H1 (cell line): ENCODE measurements at regions not wholly inside any gene's neighbourhood (a gene's known extent, or its start where the extent isn't known, plus 50 kb on each side); places are given as distances from the start of the nearest gene placed in this dataset.

Source experiments
- CTCF ChIA-PET: fragments of 300-600 bp; sonication (Branson Sonifier 250); formaldehyde crosslinking; loops from one replicate; lab custom pipeline; 2021; ENCODE audit not compliant: partially characterized antibody; lab: Charles Lee
- POLR2A ChIA-PET: fragments of 300-600 bp; sonication (Branson Sonifier 250); formaldehyde crosslinking; loops from one replicate; lab custom pipeline; 2021; ENCODE audit warnings: inconsistent platforms; ENCODE audit not compliant: partially characterized antibody; lab: Charles Lee
- DNase-seq, 2 experiments: peaks; one replicate each; pipeline versions ENCODE4 v3.0.0 to v3.0.0-alpha.2; 2010 to 2022; ENCODE audit warnings: low spot score in 2 of 2, low read depth in 1 of 2, mixed read lengths in 1 of 2
- FAIRE-seq: peaks from 2 replicates; lab custom pipeline; 2011; peaks lifted over from hg19 to GRCh38; lab: Jason Lieb, UNC
- H2AFZ ChIP-seq: 2 replicates; pipeline ENCODE4 v1.8.1; 2012; ENCODE audit warnings: low read length, inconsistent platforms
- H2AK5ac ChIP-seq: 2 replicates; pipeline ENCODE4 v1.6.1; 2013; ENCODE audit warnings: low read depth, low read length
- H2BK120ac ChIP-seq: replicated peaks from 2 replicates; pipeline ENCODE3; 2013; ENCODE audit warnings: low read depth, low read length, inconsistent platforms
- H2BK12ac ChIP-seq: 2 replicates; pipeline ENCODE4 v1.6.1; 2013; ENCODE audit warnings: low read depth, low read length
- H2BK15ac ChIP-seq: 2 replicates; pipeline ENCODE4 v1.6.1; 2013; ENCODE audit warnings: low read length
- H2BK20ac ChIP-seq: 2 replicates; pipeline ENCODE4 v1.6.1; 2013; ENCODE audit warnings: low read length
- H2BK5ac ChIP-seq: 2 replicates; pipeline ENCODE4 v1.6.1; 2013; ENCODE audit warnings: low read depth, low read length
- H3K14ac ChIP-seq: 2 replicates; pipeline ENCODE4 v1.6.1; 2013; ENCODE audit warnings: inconsistent platforms; ENCODE audit not compliant: insufficient read length
- H3K18ac ChIP-seq: 2 replicates; pipeline ENCODE4 v1.6.1; 2013; ENCODE audit warnings: low read length; ENCODE audit errors: extremely low read depth
- H3K23ac ChIP-seq: 2 replicates; pipeline ENCODE4 v1.6.1; 2013; ENCODE audit warnings: inconsistent platforms; ENCODE audit not compliant: insufficient read length
- H3K23me2 ChIP-seq: 2 replicates; pipeline ENCODE4 v1.6.1; 2013; ENCODE audit warnings: low read depth, low read length
- H3K27ac ChIP-seq: 2 replicates; pipeline ENCODE4 v1.6.1; 2011; ENCODE audit warnings: low read depth, low read length, inconsistent platforms
- H3K27me3 ChIP-seq, 4 experiments: replicated peaks in 1 of 4; 1 replicate in 1 of 4; 2 replicates in 3 of 4; pipeline versions ENCODE4 v1.6.1 to v1.8.1; 2011 to 2013; ENCODE audit warnings: low read length in 3 of 4, mild to moderate bottlenecking in 3 of 4, inconsistent platforms in 2 of 4, mixed read lengths in 2 of 4, moderate library complexity in 1 of 4; ENCODE audit not compliant: control insufficient read depth in 3 of 4, insufficient read depth in 3 of 4; ENCODE audit errors: extremely low read depth in 1 of 4
- H3K36me3 ChIP-seq, 4 experiments: 2 replicates each; pipeline versions ENCODE4 v1.6.1 to v1.8.1; 2011 to 2013; ENCODE audit warnings: mild to moderate bottlenecking in 4 of 4, low read length in 3 of 4, moderate library complexity in 2 of 4, control low read depth in 1 of 4, inconsistent platforms in 1 of 4; ENCODE audit not compliant: insufficient read depth in 4 of 4, control insufficient read depth in 2 of 4
- H3K4ac ChIP-seq: replicated peaks from 2 replicates; pipeline ENCODE3; 2013; ENCODE audit warnings: low read length, low read depth, mixed read lengths, inconsistent platforms; ENCODE audit not compliant: insufficient read length
- H3K4me1 ChIP-seq, 4 experiments: replicated peaks in 1 of 4; 1 replicate in 1 of 4; 2 replicates in 3 of 4; pipeline versions ENCODE4 v1.6.1 to v1.8.1; 2011 to 2013; ENCODE audit warnings: low read length in 3 of 4, inconsistent platforms in 2 of 4, mixed read lengths in 1 of 4; ENCODE audit not compliant: insufficient read depth in 4 of 4, control insufficient read depth in 3 of 4
- H3K4me2 ChIP-seq, 2 experiments: 2 replicates each; pipeline versions ENCODE4 v1.6.1 to v1.8.1; 2011 to 2013; ENCODE audit warnings: low read depth in 2 of 2, low read length in 2 of 2, control low read depth in 1 of 2, inconsistent platforms in 1 of 2, mild to moderate bottlenecking in 1 of 2; ENCODE audit not compliant: insufficient read depth in 1 of 2
- H3K4me3 ChIP-seq, 4 experiments: fragments of 200-600, 300-600 bp in 1 of 4; sonication (generic), shearing (Covaris generic), sonication (Bioruptor Twin) in 1 of 4; 2 replicates each; pipeline versions ENCODE4 v1.5.1 to v1.8.1; 2011 to 2016; ENCODE audit warnings: low read length in 4 of 4, low read depth in 3 of 4, control low read depth in 2 of 4, inconsistent platforms in 2 of 4, mild to moderate bottlenecking in 2 of 4, mixed read lengths in 1 of 4, moderate library complexity in 1 of 4; ENCODE audit not compliant: insufficient read depth in 2 of 4; ENCODE audit errors: extremely low read depth in 1 of 4
- H3K56ac ChIP-seq: replicated peaks from 2 replicates; pipeline ENCODE3; 2013; ENCODE audit warnings: low read depth, mild to moderate bottlenecking, mixed read lengths, low read length, inconsistent platforms; ENCODE audit not compliant: insufficient read length
- H3K79me1 ChIP-seq: 2 replicates; pipeline ENCODE4 v1.6.1; 2013; ENCODE audit warnings: low read depth, low read length, control low read depth
- H3K79me2 ChIP-seq, 2 experiments: 2 replicates each; pipeline versions ENCODE4 v1.6.1 to v1.8.1; 2012 to 2013; ENCODE audit warnings: low read length in 2 of 2, mild to moderate bottlenecking in 2 of 2, inconsistent platforms in 1 of 2; ENCODE audit not compliant: insufficient read depth in 2 of 2, control insufficient read depth in 1 of 2
- H3K9ac ChIP-seq, 4 experiments: replicated peaks in 1 of 4; 1 replicate in 1 of 4; 2 replicates in 3 of 4; pipeline versions ENCODE4 v1.6.1 to v1.8.1; 2011 to 2013; ENCODE audit warnings: low read depth in 3 of 4, low read length in 3 of 4, control low read depth in 2 of 4, mild to moderate bottlenecking in 2 of 4, moderate library complexity in 2 of 4, inconsistent platforms in 1 of 4; ENCODE audit errors: extremely low read depth in 1 of 4
- H3K9me3 ChIP-seq, 2 experiments: 2 replicates each; pipeline versions ENCODE4 v1.6.1 to v1.8.1; 2012 to 2013; ENCODE audit warnings: mild to moderate bottlenecking in 2 of 2, moderate library complexity in 2 of 2, control low read depth in 1 of 2, inconsistent platforms in 1 of 2, low read depth in 1 of 2, low read length in 1 of 2, mixed read lengths in 1 of 2; ENCODE audit not compliant: insufficient read depth in 2 of 2
- H4K20me1 ChIP-seq, 2 experiments: replicated peaks in 1 of 2; 2 replicates each; pipeline versions ENCODE3 to v1.8.1; 2011 to 2013; ENCODE audit warnings: inconsistent platforms in 2 of 2, low read length in 2 of 2, mild to moderate bottlenecking in 1 of 2; ENCODE audit not compliant: insufficient read depth in 2 of 2, control insufficient read depth in 1 of 2
- H4K5ac ChIP-seq: 2 replicates; pipeline ENCODE4 v1.6.1; 2013; ENCODE audit warnings: low read length, low read depth, mixed read lengths, inconsistent platforms; ENCODE audit not compliant: insufficient read length
- H4K8ac ChIP-seq: 2 replicates; pipeline ENCODE4 v1.8.0; 2013; ENCODE audit warnings: mild to moderate bottlenecking, moderate library complexity, low read length, inconsistent platforms; ENCODE audit not compliant: insufficient read depth; ENCODE audit errors: extremely low read depth
- H4K91ac ChIP-seq: replicated peaks from 2 replicates; pipeline ENCODE3; 2013; ENCODE audit warnings: low read length, mixed read lengths, inconsistent platforms; ENCODE audit not compliant: insufficient read length
- PHF8 ChIP-seq: fragments of 200-600 bp; sonication (generic); conservative IDR thresholded peaks from 2 replicates; pipeline ENCODE4 v1.7.1; 2012; ENCODE audit warnings: low read depth, mild to moderate bottlenecking, inconsistent platforms, low read length, moderate library complexity
- WGBS, 2 experiments: shearing (Covaris generic) in 1 of 2; methylation state at CpG; one replicate each; pipeline versions ENCODE4 v1.1.6 to v1.1.7; 2013 to 2015; ENCODE audit warnings: low lambda C conversion rate in 2 of 2, mixed read lengths in 2 of 2, inconsistent platforms in 1 of 2, low coverage in 1 of 2, missing lambda C conversion rate in 1 of 2; ENCODE audit not compliant: insufficient replicate concordance in 2 of 2, insufficient coverage in 1 of 2, insufficient read length in 1 of 2; ENCODE audit errors: extremely low coverage in 1 of 2, missing lambda C conversion rate in 1 of 2; 5-methylcytosine and 5-hydroxymethylcytosine counted together

- Histone ChIP-seq H2BK5ac (no peak overlapping the region), H3K14ac (no peak overlapping the region), H3K36me3 (no peaks in the 10 kb centered on the region), H3K9ac (no peak overlapping the region), H2AFZ (no peak overlapping the region), H2BK120ac (no peak overlapping the region), H3K79me1 (no peaks in the 10 kb centered on the region), H2BK20ac (no peak overlapping the region), H3K23ac (no peak overlapping the region), H3K4me3 (no peak overlapping the region), H2BK12ac (no peak overlapping the region), H3K23me2 (no peaks in the 10 kb centered on the region), H4K20me1 (no peaks in the 10 kb centered on the region), H3K4me2 (no peak overlapping the region), H3K27ac (no peak overlapping the region), H2AK5ac (no peak overlapping the region), H2BK15ac (0 out of 2 replicates have a peak overlapping the region, but pooled peaks have one; percentile 46), H3K9me3 (no peaks in the 10 kb centered on the region; a peak in 1 of 4 replicates), H4K91ac (no peak overlapping the region), H3K4ac (no peak overlapping the region), H3K27me3 (no peaks in the 10 kb centered on the region), H3K18ac (no peak overlapping the region), H3K79me2 (no peaks in the 10 kb centered on the region), H4K5ac (no peak overlapping the region), H3K4me1 (no peaks in the 10 kb centered on the region), H3K56ac (no peak overlapping the region), H4K8ac (no peak overlapping the region)
- DNase-seq = no peak
- no peak for FAIRE-seq
- ChIA-PET CTCF (interaction anchor here (0.6 to 2.0 kb wide), 5 partner anchors 8 to 849 kb away, joined by 3 to 7 read pairs (median 3); no protein-coding TSS in a partner anchor), POLR2A (no interaction called here)
- TF ChIP-seq PHF8 = no peak
- 95% methylated on average over 5 of the region's 5 CpGs; no CpG with 5 or more reads in 1 of the 2 experiments for WGBS, 2 experiments
Observed at GRCh38 chr2:49840428-49840975, 686.2 kb upstream of the FSHR start.
